ENCODE measurements at regions not wholly inside any gene's neighbourhood (a gene's known extent, or its start where the extent isn't known, plus 50 kb on each side); places are given as distances from the start of the nearest gene placed in this dataset.

- peaks cover 55 to 75% of the 10 kb centered on the region in 2 donors for H3K4me1 ChIP-seq (ENCODE audit: control insufficient read depth in 1 of 2, low read depth in 2 of 2)
- no peaks in the 10 kb centered on the region for H3K9me3 ChIP-seq
- TF ChIP-seq CTCF (IDR thresholded peaks at IDR 0.05) = no peak
- H3K4me3 ChIP-seq = no peak overlapping the region
- no peaks in the 10 kb centered on the region for H3K27me3 ChIP-seq (replicated peaks; ENCODE audit: insufficient read depth)
- no peak for DNase-seq (ENCODE audit: low spot score)
- no peaks in the 10 kb centered on the region for H3K36me3 ChIP-seq
- H3K27ac ChIP-seq = peak overlapping the region; percentile 62 to 66
- ATAC-seq (ENCODE audit: insufficient number of reproducible peaks, low FRiP score, low read depth) = no peak
These were observed 57.4 kb downstream of the ZBTB38 start for GRCh38 chr3:141425523-141426233.

- Histone ChIP-seq H3K27me3 (replicated peaks; ENCODE audit: insufficient read depth) (no peaks in the 10 kb centered on the region), H3K27ac (peak overlapping the region; percentile 62 to 66), H3K4me3 (no peak overlapping the region), H3K4me1 (ENCODE audit: control insufficient read depth in 1 of 2, low read depth in 2 of 2) (peaks cover 55 to 80% of the 10 kb centered on the region in 2 donors), H3K9me3 (no peaks in the 10 kb centered on the region), H3K36me3 (no peaks in the 10 kb centered on the region)
- TF ChIP-seq CTCF (IDR thresholded peaks at IDR 0.05) = no peak
- DNase-seq (ENCODE audit: low spot score) = peak; percentile 79
- no peak for ATAC-seq (ENCODE audit: insufficient number of reproducible peaks, low FRiP score, low read depth)
These were observed 58.2 kb downstream of the ZBTB38 start for GRCh38 chr3:141426404-141427034.

GRCh38 chr3:141427764-141428163 lies 59.1 kb upstream of the RASA2 start:
- no peak for ATAC-seq (ENCODE audit: insufficient number of reproducible peaks, low FRiP score, low read depth)
- Histone ChIP-seq H3K4me1 (ENCODE audit: control insufficient read depth in 1 of 2, low read depth in 2 of 2) (peaks cover 58 to 82% of the 10 kb centered on the region in 2 donors), H3K9me3 (no peaks in the 10 kb centered on the region), H3K4me3 (no peak overlapping the region), H3K36me3 (no peaks in the 10 kb centered on the region), H3K27me3 (replicated peaks; ENCODE audit: insufficient read depth) (no peaks in the 10 kb centered on the region), H3K27ac (peak overlapping the region; percentile 62 to 66)
- no peak for TF ChIP-seq CTCF (IDR thresholded peaks at IDR 0.05)
- DNase-seq (ENCODE audit: low spot score) = no peak

- no peak overlapping the region for H3K4me3 ChIP-seq
- no peaks in the 10 kb centered on the region for H3K27me3 ChIP-seq (replicated peaks; ENCODE audit: insufficient read depth)
- H3K27ac ChIP-seq = peak overlapping the region; percentile 48 to 66
- peaks cover 56 to 94% of the 10 kb centered on the region in 2 donors for H3K4me1 ChIP-seq (ENCODE audit: control insufficient read depth in 1 of 2, low read depth in 2 of 2)
- TF ChIP-seq CTCF (IDR thresholded peaks at IDR 0.05) = no peak
- H3K9me3 ChIP-seq = no peaks in the 10 kb centered on the region
- no peaks in the 10 kb centered on the region for H3K36me3 ChIP-seq
- DNase-seq (ENCODE audit: low spot score) (no peak), ATAC-seq (ENCODE audit: insufficient number of reproducible peaks, low FRiP score, low read depth) (no peak)
These were observed 57.3 kb upstream of the RASA2 start for GRCh38 chr3:141429371-141430035.

GRCh38 chr3:141430316-141430715 lies 56.5 kb upstream of the RASA2 start:
- Histone ChIP-seq H3K36me3 (no peaks in the 10 kb centered on the region), H3K9me3 (no peaks in the 10 kb centered on the region), H3K4me3 (no peak overlapping the region), H3K27ac (peak overlapping the region; percentile 66 to 79), H3K4me1 (ENCODE audit: control insufficient read depth in 1 of 2, low read depth in 2 of 2) (peaks cover 50 to 89% of the 10 kb centered on the region in 2 donors), H3K27me3 (replicated peaks; ENCODE audit: insufficient read depth) (no peaks in the 10 kb centered on the region)
- no peak for TF ChIP-seq CTCF (IDR thresholded peaks at IDR 0.05)
- ATAC-seq (ENCODE audit: insufficient number of reproducible peaks, low FRiP score, low read depth) = no peak
- no peak for DNase-seq (ENCODE audit: low spot score)

Data from thoracic aorta (tissue), 2 donors.